ENCODE measurements at regions not wholly inside any gene's neighbourhood (a gene's known extent, or its start where the extent isn't known, plus 50 kb on each side); places are given as distances from the start of the nearest gene placed in this dataset.

- TF ChIP-seq CTCF (IDR thresholded peaks at IDR 0.05; ENCODE audit: poor library complexity) (no peak), EZH2phosphoT487 (IDR thresholded peaks at IDR 0.05; ENCODE audit: low read depth, severe bottlenecking, unreplicated experiment) (no peak), EZH2 (IDR thresholded peaks at IDR 0.05; ENCODE audit: borderline replicate concordance) (no peak)
Measured at GRCh38 chr10:63719226-63719856, 198.1 kb downstream of the REEP3 start.

All from hepatocyte (in vitro differentiated cells).